Brain microvascular endothelial cell (primary cell): ENCODE measurements at regions not wholly inside any gene's neighbourhood (a gene's known extent, or its start where the extent isn't known, plus 50 kb on each side); places are given as distances from the start of the nearest gene placed in this dataset.
"Not testable (repeated sequence)": the region's sequence is repeated elsewhere in the genome, so short reads cannot be mapped to it uniquely, and the experiment has no call there.

Source experiments
- DNase-seq: peaks from one replicate; pipeline ENCODE4 v3.0.0-alpha.2; 2020
- H3K27ac ChIP-seq: fragments of 250-450 bp; sonication (Bioruptor Pico); 2 replicates; pipeline ENCODE4 v1.5.1; 2020; ENCODE audit warnings: mild to moderate bottlenecking, moderate library complexity
- H3K27me3 ChIP-seq: fragments of 250-450 bp; sonication (Bioruptor Pico); replicated peaks from 2 replicates; pipeline ENCODE4 v1.5.1; 2020; ENCODE audit warnings: mild to moderate bottlenecking
- H3K36me3 ChIP-seq: fragments of 250-450 bp; sonication (Bioruptor Pico); replicated peaks from 2 replicates; pipeline ENCODE4 v1.5.1; 2020; ENCODE audit warnings: mild to moderate bottlenecking
- H3K4me3 ChIP-seq: 2 replicates; pipeline ENCODE4 v1.5.1; 2011; ENCODE audit warnings: low read depth, mild to moderate bottlenecking, control low read depth, low read length, moderate library complexity
- in situ Hi-C: cut with HindIII; loops from 2 replicates; pipeline ENCODE4 v1.10.0; 2017; ENCODE audit warnings: low sequenced_read_pairs, low pct_ligation_motif_present
- TF ChIP-seq, protein P1 (sequence below): IDR thresholded peaks from 2 replicates; pipeline ENCODE4 v1.5.1; 2011; ENCODE audit warnings: low read depth, mild to moderate bottlenecking, moderate library complexity, low read length, control low read depth, inconsistent platforms; ENCODE audit errors: missing control alignments

DNA sequence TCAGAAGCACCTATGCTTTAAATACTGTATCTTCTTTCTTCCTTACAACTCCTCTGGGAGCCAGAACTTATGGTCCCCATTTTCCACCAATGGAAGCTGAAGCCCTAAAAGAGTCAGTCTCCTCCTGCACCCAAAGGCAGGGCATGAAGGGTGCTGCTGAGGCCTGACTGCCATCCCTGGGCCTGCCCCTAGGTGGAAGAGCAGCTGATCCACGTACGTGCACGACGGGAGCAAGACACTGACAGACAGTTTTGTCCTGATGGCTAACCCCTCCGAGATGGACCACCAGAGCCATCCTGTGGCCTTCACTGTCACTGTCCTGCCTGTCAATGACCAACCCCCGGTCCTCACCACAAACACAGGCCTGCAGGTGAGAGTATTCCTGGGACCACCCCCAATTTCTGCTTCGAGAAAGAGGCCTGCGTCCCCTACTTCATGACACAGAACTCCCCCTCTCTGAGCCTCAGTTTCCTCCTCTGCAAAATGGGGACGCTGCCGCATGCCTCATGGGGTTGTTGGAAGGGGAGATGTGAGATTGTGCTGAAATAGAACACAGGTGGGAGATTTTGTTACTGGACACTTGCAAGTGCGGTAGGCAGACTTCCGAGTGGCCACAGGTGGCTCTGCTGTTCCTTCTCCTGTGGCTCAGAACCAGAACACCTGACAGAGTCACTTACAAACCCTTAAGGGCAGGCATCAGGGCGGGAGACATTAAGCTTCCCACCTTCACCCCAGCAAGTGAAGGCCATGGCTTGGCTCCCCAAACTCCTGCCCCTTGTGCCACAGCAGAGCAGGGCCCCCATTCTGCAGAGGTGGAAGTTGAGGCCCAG, 175.4 kb downstream of the TBC1D2B start:
- no peak overlapping the region for H3K4me3 ChIP-seq
- in situ Hi-C loops = no loop called here
- no peaks in the 10 kb centered on the region for H3K27me3 ChIP-seq
- TF ChIP-seq, protein P1, sequence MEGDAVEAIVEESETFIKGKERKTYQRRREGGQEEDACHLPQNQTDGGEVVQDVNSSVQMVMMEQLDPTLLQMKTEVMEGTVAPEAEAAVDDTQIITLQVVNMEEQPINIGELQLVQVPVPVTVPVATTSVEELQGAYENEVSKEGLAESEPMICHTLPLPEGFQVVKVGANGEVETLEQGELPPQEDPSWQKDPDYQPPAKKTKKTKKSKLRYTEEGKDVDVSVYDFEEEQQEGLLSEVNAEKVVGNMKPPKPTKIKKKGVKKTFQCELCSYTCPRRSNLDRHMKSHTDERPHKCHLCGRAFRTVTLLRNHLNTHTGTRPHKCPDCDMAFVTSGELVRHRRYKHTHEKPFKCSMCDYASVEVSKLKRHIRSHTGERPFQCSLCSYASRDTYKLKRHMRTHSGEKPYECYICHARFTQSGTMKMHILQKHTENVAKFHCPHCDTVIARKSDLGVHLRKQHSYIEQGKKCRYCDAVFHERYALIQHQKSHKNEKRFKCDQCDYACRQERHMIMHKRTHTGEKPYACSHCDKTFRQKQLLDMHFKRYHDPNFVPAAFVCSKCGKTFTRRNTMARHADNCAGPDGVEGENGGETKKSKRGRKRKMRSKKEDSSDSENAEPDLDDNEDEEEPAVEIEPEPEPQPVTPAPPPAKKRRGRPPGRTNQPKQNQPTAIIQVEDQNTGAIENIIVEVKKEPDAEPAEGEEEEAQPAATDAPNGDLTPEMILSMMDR = peak; percentile 40
- no peak for DNase-seq
- H3K36me3 ChIP-seq = no peaks in the 10 kb centered on the region
- no peak overlapping the region for H3K27ac ChIP-seq

DNA sequence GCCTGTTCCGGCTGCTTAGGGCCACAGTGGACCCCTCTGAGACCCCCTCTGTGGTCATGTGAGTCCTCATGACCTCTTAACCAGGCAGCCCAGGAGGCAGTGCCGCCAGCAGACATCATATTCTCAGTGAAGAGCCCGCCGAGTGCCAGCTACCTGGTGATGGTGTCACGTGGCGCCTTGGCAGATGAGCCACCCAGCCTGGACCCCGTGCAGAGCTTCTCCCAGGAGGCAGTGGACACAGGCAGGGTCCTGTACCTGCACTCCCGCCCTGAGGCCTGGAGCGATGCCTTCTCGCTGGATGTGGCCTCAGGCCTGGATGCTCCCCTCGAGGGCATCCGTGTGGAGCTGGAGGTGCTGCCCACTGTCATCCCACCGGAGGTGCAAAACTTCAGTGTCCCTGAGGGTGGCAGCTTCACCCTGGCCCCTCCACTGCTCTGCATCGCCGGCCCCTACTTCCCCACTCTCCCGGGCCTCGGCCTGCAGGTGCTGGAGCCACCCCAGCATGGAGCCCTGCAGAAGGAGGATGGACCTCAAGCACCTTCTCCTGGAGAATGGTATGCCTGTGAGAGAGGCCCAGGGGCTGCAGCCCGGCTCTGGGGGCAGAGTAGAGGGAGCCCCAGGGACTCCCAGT, 176.1 kb downstream of the TBC1D2B start:
- in situ Hi-C loops = no loop called here

DNA sequence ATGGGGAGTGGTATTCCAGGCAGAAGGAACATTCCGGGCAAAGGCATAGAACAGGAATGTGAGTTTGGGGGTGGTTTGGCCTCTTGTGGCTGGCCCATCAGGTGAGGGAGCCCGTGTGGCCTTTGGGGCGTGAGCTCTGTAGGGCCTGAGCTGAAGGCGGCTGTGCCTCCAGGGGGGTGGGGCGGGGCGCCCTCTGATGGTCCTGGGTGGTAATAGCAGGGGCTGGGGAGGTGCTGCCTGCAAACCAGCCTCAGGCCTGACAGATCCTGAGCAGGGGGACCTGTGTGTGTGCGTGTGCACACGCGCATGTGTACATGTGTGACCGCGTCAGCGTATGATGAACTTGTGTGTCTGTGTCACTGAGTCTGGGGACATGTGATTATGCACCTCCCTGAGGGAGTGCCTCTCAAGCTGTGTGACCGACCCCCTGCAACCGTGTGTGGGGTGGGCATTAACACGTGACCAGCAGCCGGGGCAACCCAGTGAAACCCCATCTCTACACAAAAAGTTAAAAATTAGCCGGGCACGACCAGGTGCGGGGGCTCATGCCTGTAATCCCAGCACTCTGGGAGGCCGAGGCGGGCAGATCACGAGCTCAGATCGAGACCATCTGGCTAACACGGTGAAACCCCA, 177.1 kb downstream of the TBC1D2B start:
- H3K36me3 ChIP-seq, H3K27me3 ChIP-seq, in situ Hi-C loops, H3K27ac ChIP-seq, H3K4me3 ChIP-seq: not testable (repeated sequence)
- DNase-seq = peak; percentile 45
- TF ChIP-seq, protein P1 = peak; percentile 74

More for the DNA sequence above, 176.1 kb downstream of the TBC1D2B start:
- H3K27me3 ChIP-seq = no peaks in the 10 kb centered on the region
- H3K36me3 ChIP-seq = no peaks in the 10 kb centered on the region
- TF ChIP-seq, protein P1 = no peak
- no peak for DNase-seq
- no peak overlapping the region for H3K27ac ChIP-seq
- H3K4me3 ChIP-seq = no peak overlapping the region

DNA sequence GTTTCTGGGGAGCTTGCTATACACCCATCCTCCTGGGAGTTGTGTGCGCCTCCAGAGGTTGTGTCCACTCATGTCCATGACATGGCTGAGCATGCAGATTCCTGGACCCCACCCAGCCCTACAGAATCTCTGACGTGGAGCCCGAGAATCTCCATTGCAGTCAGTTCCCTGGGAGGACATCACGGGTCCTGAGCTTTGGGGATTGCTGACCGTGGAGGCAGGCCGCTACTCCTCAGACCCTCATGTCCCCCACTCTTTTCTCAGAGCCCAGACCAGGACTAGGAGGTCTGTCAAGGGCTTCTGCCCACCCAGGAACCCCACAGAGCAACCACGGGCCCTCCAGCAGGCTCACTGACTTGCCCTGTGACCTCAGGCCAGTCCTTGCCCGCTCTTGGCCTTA, 177.7 kb downstream of the TBC1D2B start:
- H3K4me3 ChIP-seq, H3K27me3 ChIP-seq, H3K27ac ChIP-seq, H3K36me3 ChIP-seq, in situ Hi-C loops, DNase-seq: not testable (repeated sequence)

DNA sequence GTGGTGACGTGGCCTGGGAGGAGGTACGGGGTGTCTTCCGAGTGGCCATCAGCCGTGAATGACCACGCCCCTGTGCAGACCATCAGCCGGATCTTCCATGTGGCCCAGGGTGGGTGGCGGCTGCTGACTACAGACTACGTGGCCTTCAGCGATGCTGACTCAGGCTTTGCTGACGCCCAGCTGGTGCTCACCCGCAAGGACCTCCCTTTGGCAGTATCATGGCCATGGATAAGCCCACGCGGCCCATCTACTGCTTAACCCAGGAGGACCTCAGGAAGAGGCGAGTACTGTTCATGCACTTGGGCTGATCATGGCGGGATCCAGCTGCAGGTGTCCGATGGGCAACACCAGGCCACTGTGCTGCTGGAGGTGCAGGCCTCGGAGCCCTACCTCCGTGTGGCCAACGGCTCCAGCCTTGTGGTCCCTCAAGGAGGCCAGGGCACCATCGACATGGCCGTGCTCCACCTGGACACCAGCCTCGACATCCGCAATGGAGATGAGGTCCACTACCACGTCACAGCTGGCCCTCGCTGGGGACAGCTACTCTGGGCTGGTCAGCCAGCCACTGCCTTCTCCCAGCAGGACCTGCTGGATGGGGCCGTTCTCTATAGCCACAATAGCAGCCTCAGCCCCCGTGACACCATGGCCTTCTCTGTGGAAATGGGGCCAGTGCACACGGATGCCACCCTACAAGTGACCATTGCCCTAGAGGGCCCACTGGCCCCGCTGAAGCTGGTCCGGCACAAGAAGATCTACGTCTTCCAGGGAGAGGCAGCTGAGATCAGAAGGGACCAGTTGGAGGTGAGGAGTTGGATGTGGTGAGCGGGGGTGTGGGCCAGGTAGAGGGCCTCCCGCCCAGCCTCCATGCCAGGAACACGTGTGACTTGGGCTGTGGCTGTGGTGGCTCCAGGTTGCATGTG, 178.4 kb downstream of the TBC1D2B start:
- in situ Hi-C loops = no loop called here
- TF ChIP-seq, protein P1 = no peak
- DNase-seq = no peak
- Histone ChIP-seq H3K27ac (no peak overlapping the region), H3K36me3 (no peaks in the 10 kb centered on the region), H3K27me3 (no peaks in the 10 kb centered on the region), H3K4me3 (no peak overlapping the region)
